Stomach (tissue), 8 donors: ENCODE measurements at regions not wholly inside any gene's neighbourhood (a gene's known extent, or its start where the extent isn't known, plus 50 kb on each side); places are given as distances from the start of the nearest gene placed in this dataset.

ENCODE experiments used
- DNase-seq, 2 donors: peaks; one replicate each; pipeline versions ENCODE4 v3.0.0 to v3.0.0-alpha.2; 2013 to 2019
- H3K27ac ChIP-seq, 5 donors: fragments of 200-600 bp in 4 of 5; sonication (generic) in 4 of 5; one replicate each; pipeline ENCODE4 v1.5.1; 2013 to 2019; ENCODE audit warnings: mild to moderate bottlenecking in 1 of 5, moderate library complexity in 1 of 5
- H3K27me3 ChIP-seq, 3 donors: fragments of 200-600 bp; sonication (generic); one replicate each; pipeline ENCODE4 v1.5.1; 2017 to 2019; ENCODE audit warnings: mixed run types in 1 of 3
- H3K36me3 ChIP-seq, 4 donors: fragments of 200-600 bp; sonication (generic); 1 replicate in 3 of 4; 2 replicates in 1 of 4; pipeline ENCODE4 v1.5.1; 2016 to 2019
- H3K4me1 ChIP-seq, 4 donors: fragments of 200-600 bp; sonication (generic); one replicate each; pipeline ENCODE4 v1.5.1; 2016 to 2019
- H3K4me3 ChIP-seq, 4 donors: fragments of 200-600 bp; sonication (generic) in 3 of 4; one replicate each; pipeline ENCODE4 v1.5.1; 2016 to 2019; ENCODE audit warnings: mild to moderate bottlenecking in 1 of 4
- H3K9me3 ChIP-seq, 4 donors: fragments of 200-600 bp; sonication (generic); one replicate each; pipeline ENCODE4 v1.5.1; 2016 to 2019
- EP300 ChIP-seq: sonication (generic); formaldehyde crosslinking; IDR thresholded peaks from one replicate; pipeline ENCODE4 v1.6.1; 2017; ENCODE audit warnings: antibody characterized with exemption
- POLR2A ChIP-seq, 4 donors: fragments of 450-650 bp; IDR thresholded peaks; one replicate each; pipeline ENCODE4 v1.6.1; 2016; ENCODE audit warnings: antibody characterized with exemption in 4 of 4, control low read depth in 2 of 4, mild to moderate bottlenecking in 1 of 4, moderate library complexity in 1 of 4
- POLR2AphosphoS5 ChIP-seq, 3 donors: sonication (generic); formaldehyde crosslinking; IDR thresholded peaks; one replicate each; pipeline ENCODE4 v1.6.1; 2016; ENCODE audit warnings: antibody characterized with exemption in 3 of 3
- WGBS, 5 donors: extraction: QIAGEN DNeasy Blood & Tissue Kit in 3 of 5; methylation state at CpG; one replicate each; pipeline versions ENCODE4 v1.1.5 to v1.1.7; 2013 to 2018; 5-methylcytosine and 5-hydroxymethylcytosine counted together
- intact Hi-C: fragments of 100-400 bp; cut with DNase I; formaldehyde crosslinking; loops from one replicate; pipeline ENCODE4 v1.15.1; 2023; ENCODE audit warnings: low total_unique reads
- TF ChIP-seq, protein P1 (sequence below), 7 experiments: fragments of 450-650 bp in 4 of 7; fragments of 200-600 bp in 3 of 7; sonication (generic) in 3 of 7; IDR thresholded peaks; one replicate each; pipeline ENCODE4 v1.5.1; 2016 to 2019; ENCODE audit warnings: antibody characterized with exemption in 7 of 7, control low read depth in 2 of 7, mild to moderate bottlenecking in 1 of 7
- donor health status: healthy with polysubstance abuse.
- donor health status: Bipolar disorder and iron deficiency.
- donor health status: healthy.

DNA sequence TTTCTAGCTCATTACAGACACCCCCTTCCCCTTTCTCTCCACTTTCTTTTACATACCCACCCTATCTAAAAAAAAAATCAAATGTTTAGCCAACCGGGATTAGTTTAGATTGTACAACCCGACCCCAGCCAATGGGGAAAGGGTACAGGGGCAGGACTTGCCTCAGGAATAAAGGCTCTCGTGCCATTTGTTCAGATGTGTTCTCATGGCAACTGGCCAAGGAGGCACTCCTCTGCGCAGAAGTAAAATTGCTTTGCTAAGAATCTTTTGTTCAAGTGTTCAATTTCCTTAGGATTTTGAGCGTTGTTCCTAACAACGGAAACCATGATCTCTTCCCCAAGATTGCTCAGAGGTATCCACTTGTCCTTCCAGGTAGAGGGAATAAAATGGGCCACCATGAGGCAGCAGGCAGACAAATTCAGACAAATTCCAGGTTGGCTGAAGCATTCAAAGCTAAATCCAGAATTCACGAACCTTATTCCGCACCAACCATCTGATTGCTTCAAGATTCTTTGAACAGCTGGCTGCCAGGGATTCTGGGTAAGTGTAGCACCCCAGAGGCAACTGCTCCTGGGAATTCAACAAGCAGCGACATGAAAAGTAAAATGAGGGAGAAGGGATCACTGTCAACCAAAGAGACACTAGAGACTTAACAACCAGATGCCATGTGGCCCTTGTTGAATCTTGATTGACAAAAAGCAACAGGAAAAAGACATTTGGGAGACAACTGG lies 431.8 kb downstream of the PREX1 start:
- Histone ChIP-seq H3K4me1 (peaks cover 7 to 40% (median 13%) of the 10 kb centered on the region in 4 donors), H3K27me3 (peaks cover 0 to 16% (median 0%) of the 10 kb centered on the region in 3 donors), H3K9me3 (peaks cover 0 to 14% (median 8%) of the 10 kb centered on the region in 4 donors), H3K27ac (no peak overlapping the region), H3K36me3 (no peaks in the 10 kb centered on the region), H3K4me3 (no peak overlapping the region)
- WGBS, 5 donors: 45 to 64% (median 50%) methylated on average over 9 of the region's 9 CpGs
- TF ChIP-seq POLR2AphosphoS5 (IDR thresholded peaks at IDR 0.05): no peak
- TF ChIP-seq EP300: no peak
- TF ChIP-seq POLR2A (IDR thresholded peaks at IDR 0.05): no peak
- TF ChIP-seq, protein P1, sequence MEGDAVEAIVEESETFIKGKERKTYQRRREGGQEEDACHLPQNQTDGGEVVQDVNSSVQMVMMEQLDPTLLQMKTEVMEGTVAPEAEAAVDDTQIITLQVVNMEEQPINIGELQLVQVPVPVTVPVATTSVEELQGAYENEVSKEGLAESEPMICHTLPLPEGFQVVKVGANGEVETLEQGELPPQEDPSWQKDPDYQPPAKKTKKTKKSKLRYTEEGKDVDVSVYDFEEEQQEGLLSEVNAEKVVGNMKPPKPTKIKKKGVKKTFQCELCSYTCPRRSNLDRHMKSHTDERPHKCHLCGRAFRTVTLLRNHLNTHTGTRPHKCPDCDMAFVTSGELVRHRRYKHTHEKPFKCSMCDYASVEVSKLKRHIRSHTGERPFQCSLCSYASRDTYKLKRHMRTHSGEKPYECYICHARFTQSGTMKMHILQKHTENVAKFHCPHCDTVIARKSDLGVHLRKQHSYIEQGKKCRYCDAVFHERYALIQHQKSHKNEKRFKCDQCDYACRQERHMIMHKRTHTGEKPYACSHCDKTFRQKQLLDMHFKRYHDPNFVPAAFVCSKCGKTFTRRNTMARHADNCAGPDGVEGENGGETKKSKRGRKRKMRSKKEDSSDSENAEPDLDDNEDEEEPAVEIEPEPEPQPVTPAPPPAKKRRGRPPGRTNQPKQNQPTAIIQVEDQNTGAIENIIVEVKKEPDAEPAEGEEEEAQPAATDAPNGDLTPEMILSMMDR (IDR thresholded peaks at IDR 0.05): no peak
- intact Hi-C loops: no loop called here
- DNase-seq: peak in 1 of 2 donors; percentile 62

DNA sequence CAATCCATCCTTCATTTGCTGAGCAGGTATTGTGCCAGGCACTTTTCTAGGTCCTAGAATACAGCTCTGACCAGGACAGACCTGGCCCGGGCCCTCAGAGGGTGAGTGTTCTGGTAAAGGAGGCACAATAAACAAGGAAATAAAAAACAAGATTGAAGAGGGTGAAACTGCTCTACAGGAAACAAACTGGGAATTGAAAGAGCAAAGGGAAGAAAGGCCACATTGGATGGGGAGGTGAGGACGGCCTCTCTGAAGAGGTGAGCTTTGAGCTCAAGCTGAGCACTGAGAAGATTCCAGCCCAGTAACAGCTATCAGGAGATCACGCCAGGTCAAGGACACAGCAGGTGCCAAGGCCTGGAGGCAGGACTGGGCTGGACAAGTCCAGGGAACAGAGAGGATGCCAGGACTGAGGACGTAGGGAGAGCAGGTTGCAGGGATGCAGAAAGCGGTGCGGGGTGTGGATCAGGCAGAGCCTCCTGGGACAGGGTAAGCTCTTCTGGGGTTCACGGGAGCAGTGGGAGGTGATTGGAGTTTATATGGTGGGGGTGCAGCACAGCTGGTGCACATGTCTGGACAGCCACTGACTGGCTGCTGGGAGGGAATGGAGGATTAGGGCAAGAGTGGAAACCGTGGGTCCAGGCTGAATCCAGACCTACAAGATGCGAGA lies 433.3 kb downstream of the PREX1 start:
- Histone ChIP-seq H3K4me1 (peaks cover 7 to 40% (median 13%) of the 10 kb centered on the region in 4 donors), H3K36me3 (no peaks in the 10 kb centered on the region), H3K27me3 (peaks cover 0 to 16% (median 0%) of the 10 kb centered on the region in 3 donors), H3K4me3 (no peak overlapping the region), H3K9me3 (peaks cover 0 to 14% (median 8%) of the 10 kb centered on the region in 4 donors), H3K27ac (no peak overlapping the region)
- no peak for TF ChIP-seq POLR2A (IDR thresholded peaks at IDR 0.05)
- DNase-seq: no peak
- 83 to 87% (median 86%) methylated on average over 8 to 9 of the region's 9 CpGs for WGBS, 5 donors
- intact Hi-C loops: no loop called here

DNA sequence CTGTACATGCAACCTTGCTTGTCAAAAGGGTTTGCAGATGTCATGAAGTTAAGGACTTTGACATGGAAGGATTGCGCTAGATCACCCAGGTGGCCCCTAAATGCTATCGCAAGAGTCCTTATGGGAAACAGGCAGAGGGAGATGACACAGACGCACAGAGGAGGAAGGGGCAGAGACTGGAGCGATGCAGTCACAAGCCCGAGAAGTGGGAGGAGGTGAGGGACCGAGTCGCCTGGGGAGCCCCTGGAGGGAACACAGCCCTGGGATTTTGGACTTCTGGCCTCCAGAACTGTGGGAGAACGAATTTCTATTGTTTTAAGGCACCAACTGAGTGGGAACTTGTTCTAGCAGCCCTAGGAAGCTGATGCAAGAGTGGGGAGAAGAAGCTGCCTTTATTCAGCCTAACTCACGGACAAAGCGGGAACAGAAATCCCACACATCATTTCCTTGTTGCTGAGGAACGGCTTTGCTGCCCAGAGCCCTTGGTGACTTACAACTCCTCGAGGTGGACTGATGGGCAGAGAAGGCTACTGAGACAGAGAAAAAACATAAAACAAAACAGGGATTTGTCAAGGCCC lies 434.0 kb downstream of the PREX1 start:
- peaks cover 0 to 14% (median 8%) of the 10 kb centered on the region in 4 donors for H3K9me3 ChIP-seq
- H3K4me3 ChIP-seq: no peak overlapping the region
- no peak for TF ChIP-seq POLR2A (IDR thresholded peaks at IDR 0.05)
- peaks cover 3 to 33% (median 8%) of the 10 kb centered on the region in 4 donors for H3K4me1 ChIP-seq
- no peak overlapping the region for H3K27ac ChIP-seq
- DNase-seq: no peak
- intact Hi-C loops: no loop called here
- no peaks in the 10 kb centered on the region for H3K36me3 ChIP-seq
- WGBS, 5 donors: 86 to 93% (median 88%) methylated on average over 12 of the region's 12 CpGs
- peaks cover 0 to 16% (median 0%) of the 10 kb centered on the region in 3 donors for H3K27me3 ChIP-seq

DNA sequence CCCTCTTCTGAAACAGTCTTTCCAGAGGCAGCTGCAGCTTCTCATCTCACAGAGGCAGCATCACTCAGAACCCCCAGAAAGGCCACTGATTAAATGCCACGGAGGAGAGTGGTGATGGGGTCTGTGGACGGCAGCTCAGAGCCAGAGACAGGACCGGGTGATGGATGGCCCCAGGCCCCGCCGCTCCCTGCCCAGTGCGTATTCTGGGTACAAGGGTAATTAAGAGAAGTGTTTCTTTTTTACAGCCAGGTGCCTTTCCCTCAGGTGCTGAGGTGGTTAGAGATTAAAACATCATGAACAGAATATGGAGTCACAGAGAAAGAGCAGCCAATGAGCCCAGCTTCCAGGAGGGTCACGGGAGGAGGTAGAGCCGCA lies 434.5 kb downstream of the PREX1 start:
- Histone ChIP-seq H3K27me3 (peaks cover 0 to 16% (median 0%) of the 10 kb centered on the region in 3 donors), H3K4me1 (peaks cover 0 to 28% (median 3%) of the 10 kb centered on the region in 4 donors), H3K27ac (no peak overlapping the region), H3K36me3 (no peaks in the 10 kb centered on the region), H3K9me3 (peaks cover 0 to 14% (median 8%) of the 10 kb centered on the region in 4 donors), H3K4me3 (no peak overlapping the region)
- intact Hi-C loops: no loop called here
- TF ChIP-seq POLR2AphosphoS5 (IDR thresholded peaks at IDR 0.05) (no peak), EP300 (no peak), POLR2A (IDR thresholded peaks at IDR 0.05) (no peak)
- TF ChIP-seq, protein P1 (IDR thresholded peaks at IDR 0.05): no peak
- no peak for DNase-seq
- 92 to 94% (median 93%) methylated on average over 8 of the region's 8 CpGs for WGBS, 5 donors

DNA sequence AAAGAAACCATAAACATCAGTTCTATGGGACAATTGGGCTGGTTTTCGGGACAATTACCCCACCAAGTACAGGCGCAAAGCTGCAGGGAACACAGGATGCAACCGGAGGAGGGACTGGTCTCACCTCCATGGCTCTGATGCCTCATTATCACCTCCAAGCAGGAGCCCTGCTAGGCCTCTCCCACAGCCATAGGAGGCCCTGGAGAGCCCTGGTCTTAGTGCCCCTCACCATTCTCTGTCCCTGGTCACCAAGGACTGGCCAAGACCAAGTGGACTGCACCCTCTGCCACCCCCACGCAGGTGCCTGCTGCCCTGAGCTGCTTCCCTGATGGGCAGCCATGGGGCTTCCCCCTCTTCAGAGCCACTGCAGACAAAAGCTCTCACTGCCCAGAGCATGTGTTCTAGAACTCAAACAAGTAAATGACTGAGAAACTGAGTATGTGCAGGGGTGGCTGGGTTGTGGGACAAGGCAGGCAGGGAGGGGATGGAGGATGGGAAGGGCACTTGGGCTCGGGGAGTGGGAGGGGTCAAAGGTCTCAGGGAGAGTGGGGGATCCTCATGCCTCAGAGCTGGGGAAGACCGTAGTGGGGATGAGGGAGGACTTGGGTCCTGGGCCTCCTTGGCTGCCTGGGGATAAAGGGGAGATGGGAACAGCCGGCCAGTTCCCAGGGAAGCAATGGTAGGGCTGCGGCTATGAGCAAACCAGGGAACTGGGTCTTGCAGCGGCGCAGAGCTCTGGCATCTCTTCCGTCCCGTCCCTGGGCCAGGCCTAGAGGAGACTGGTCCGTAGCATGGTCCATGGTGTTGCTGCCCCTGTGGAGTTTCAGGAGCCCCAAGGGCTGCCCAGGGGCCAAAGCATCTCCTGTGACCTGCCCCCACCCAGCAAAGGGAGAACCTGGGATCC lies 435.1 kb downstream of the PREX1 start:
- no peak overlapping the region for H3K27ac ChIP-seq
- DNase-seq: no peak
- H3K4me1 ChIP-seq: peaks cover 0 to 22% (median 3%) of the 10 kb centered on the region in 4 donors
- peaks cover 0 to 14% (median 8%) of the 10 kb centered on the region in 4 donors for H3K9me3 ChIP-seq
- intact Hi-C loops: no loop called here
- no peak overlapping the region for H3K4me3 ChIP-seq
- H3K36me3 ChIP-seq: no peaks in the 10 kb centered on the region
- TF ChIP-seq EP300 (no peak), POLR2AphosphoS5 (IDR thresholded peaks at IDR 0.05) (no peak)
- WGBS, 5 donors: 88 to 96% (median 94%) methylated on average over 13 of the region's 13 CpGs
- peaks cover 0 to 16% (median 0%) of the 10 kb centered on the region in 3 donors for H3K27me3 ChIP-seq
